Activated CD4-positive, alpha-beta T cell treated with anti-CD3 and anti-CD28 coated beads for 36 hours (primary cell): ENCODE measurements at regions not wholly inside any gene's neighbourhood (a gene's known extent, or its start where the extent isn't known, plus 50 kb on each side); places are given as distances from the start of the nearest gene placed in this dataset.

Experiments
- ATAC-seq: fragments of 200-7000 bp; cut with Tn5 transposase; one replicate; pipeline ENCODE4 v1.10.0; 2021; ENCODE audit warnings: mild to moderate bottlenecking, moderate library complexity
- CTCF ChIA-PET: fragments of 350-600 bp; sonication (Branson Sonifier 250); formaldehyde crosslinking; loops from one replicate; lab custom pipeline; 2021; ENCODE audit warnings: antibody characterized with exemption; lab: Charles Lee
- POLR2A ChIA-PET: fragments of 350-600 bp; sonication (Branson Sonifier 250); formaldehyde crosslinking; loops from one replicate; lab custom pipeline; 2021; ENCODE audit warnings: antibody characterized with exemption, inconsistent platforms; lab: Charles Lee
- DNase-seq: peaks from one replicate; pipeline ENCODE4 v3.0.0-alpha.2; 2020
- H3K27ac Mint-ChIP-seq: one replicate; pipeline ENCODE4 v1.8.0; 2021; ENCODE audit warnings: mixed read lengths
- H3K27me3 Mint-ChIP-seq: one replicate; pipeline ENCODE4 v1.8.0; 2021; ENCODE audit warnings: mixed read lengths
- H3K36me3 Mint-ChIP-seq: one replicate; pipeline ENCODE4 v1.8.0; 2021; ENCODE audit warnings: low read depth, mixed read lengths
- H3K4me1 Mint-ChIP-seq: one replicate; pipeline ENCODE4 v1.8.0; 2021; ENCODE audit warnings: mixed read lengths
- H3K4me3 Mint-ChIP-seq: one replicate; pipeline ENCODE4 v1.8.0; 2021; ENCODE audit warnings: mild to moderate bottlenecking, moderate library complexity, mixed read lengths
- H3K9me3 Mint-ChIP-seq: one replicate; pipeline ENCODE4 v1.8.0; 2021; ENCODE audit warnings: low read depth, mixed read lengths
- intact Hi-C, 2 experiments: fragments of 100-400 bp; cut with DNase I in 1 of 2; cut with micrococcal nuclease in 1 of 2; formaldehyde crosslinking; loops; one replicate each; pipeline versions ENCODE4 v1.14.2 to v1.15.1; 2022 to 2024; cut with DNase I, micrococcal nuclease

DNA sequence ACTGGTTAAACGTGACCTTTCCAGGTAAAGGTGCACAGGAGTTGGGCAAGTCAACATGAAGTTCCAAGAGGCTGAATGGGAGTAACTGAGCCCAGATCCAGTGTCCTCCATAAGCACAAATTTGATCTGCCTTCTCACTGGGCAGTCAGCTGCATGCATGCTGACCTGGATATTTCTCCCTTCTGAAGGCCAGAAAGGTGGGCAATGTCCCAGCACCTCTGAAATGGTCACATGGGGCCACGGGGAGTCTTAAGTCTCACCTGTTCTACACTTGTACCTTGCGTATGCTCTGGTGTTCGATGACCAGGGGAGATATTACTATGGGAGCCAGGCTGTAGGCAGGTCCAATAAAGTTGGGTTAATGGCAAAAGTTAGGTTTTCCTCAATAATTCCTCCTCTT lies 240.2 kb downstream of the SIPA1L2 start:
- CTCF ChIA-PET: no interaction called here
- no peaks in the 10 kb centered on the region for H3K9me3 Mint-ChIP-seq

DNA sequence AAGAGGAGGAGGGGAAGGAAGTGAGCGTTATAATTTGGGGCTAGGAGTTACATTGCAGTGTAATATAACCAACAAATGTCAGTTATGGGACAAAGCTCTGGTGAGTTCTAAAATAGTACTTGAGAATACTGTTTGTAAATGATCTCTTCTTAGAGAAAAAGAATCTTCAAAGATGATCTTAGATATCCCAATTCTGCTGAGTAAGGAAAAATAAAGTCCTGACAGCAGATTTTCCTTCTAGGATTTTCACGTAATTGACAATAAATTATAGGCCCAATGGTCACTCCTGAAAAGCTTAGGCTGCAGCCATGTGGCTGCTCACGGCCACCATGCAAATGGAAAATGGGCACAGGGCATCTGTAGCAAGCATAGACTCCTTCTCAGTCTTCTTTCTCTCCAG lies 241.6 kb downstream of the SIPA1L2 start:
- CTCF ChIA-PET: no interaction called here
- H3K27me3 Mint-ChIP-seq: peaks cover 2% of the 10 kb centered on the region
- no peaks in the 10 kb centered on the region for H3K9me3 Mint-ChIP-seq
- POLR2A ChIA-PET: no interaction called here
- DNase-seq (no peak), ATAC-seq (no peak)
- H3K27ac Mint-ChIP-seq: no peak overlapping the region
- H3K4me1 Mint-ChIP-seq: no peaks in the 10 kb centered on the region
- H3K4me3 Mint-ChIP-seq: no peak overlapping the region
- intact Hi-C loops: no loop called here
- H3K36me3 Mint-ChIP-seq: no peaks in the 10 kb centered on the region

More for the DNA sequence above, 240.2 kb downstream of the SIPA1L2 start:
- no peaks in the 10 kb centered on the region for H3K4me1 Mint-ChIP-seq
- no peaks in the 10 kb centered on the region for H3K36me3 Mint-ChIP-seq
- peaks cover 2% of the 10 kb centered on the region for H3K27me3 Mint-ChIP-seq
- intact Hi-C loops: no loop called here
- ATAC-seq: no peak
- POLR2A ChIA-PET: no interaction called here
- no peak overlapping the region for H3K4me3 Mint-ChIP-seq
- no peak overlapping the region for H3K27ac Mint-ChIP-seq
- DNase-seq: no peak

DNA sequence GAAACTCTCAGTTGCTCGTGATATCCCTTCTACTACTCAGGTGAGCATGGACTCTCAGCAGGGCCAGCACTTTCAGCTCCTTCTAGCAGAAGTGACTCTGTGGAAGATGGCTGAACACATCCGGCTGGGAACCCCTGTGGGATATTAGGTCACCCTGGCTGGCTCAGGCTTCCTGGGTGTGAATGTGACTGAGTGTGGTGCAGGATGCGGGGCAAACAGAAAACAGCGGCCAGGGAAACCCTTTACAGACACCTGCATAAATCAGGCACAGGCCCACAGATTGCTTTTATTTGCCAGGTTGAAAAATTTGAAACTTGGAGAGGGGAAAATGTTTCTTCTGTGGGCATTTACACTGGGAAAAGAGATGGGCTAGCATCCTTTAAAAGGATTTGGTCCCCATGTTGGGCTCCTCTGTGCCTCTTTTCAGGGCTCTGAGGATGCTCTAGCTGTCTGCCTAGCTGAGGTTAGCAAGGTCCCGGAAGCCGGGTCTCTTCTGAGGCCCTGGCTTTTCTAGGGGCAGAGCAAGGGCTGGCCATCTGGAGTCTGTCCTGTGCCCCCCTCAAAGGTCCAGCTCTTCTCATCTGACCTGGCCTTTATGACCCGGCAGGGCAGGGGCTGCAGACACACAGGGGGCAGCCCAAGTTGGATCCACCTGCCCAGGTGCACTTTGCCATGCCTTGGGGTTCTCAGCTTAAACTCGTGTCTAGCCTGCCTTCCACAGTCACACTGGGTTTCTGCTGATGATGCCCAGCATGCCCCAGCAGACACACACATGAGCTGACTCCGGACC lies 243.0 kb downstream of the SIPA1L2 start:
- intact Hi-C loops: no loop called here
- ChIA-PET POLR2A (no interaction called here), CTCF (no interaction called here)
- Mint-ChIP-seq H3K27ac (no peak overlapping the region), H3K36me3 (no peaks in the 10 kb centered on the region), H3K27me3 (peaks cover 2% of the 10 kb centered on the region), H3K9me3 (no peaks in the 10 kb centered on the region), H3K4me3 (no peak overlapping the region), H3K4me1 (no peaks in the 10 kb centered on the region)
- DNase-seq: no peak
- no peak for ATAC-seq

DNA sequence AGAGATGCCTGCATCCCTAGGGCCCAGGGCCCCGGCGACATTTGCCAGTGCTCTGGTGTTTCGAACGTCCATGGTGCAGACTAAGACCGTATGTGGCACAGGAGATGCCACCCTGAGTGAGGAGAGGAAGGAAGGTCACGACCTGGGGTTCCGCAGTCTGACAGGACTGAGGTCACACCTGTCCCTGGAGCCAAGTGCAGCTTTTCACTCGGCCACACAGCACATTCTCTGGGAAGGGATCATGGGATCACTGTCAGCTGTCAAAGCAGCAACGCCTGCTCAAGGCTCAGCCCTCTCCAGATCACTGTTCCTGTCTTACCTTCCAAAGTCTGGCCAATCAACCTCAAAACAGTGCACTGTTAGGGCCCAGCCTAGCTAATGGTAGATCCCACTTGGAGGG lies 243.6 kb downstream of the SIPA1L2 start:
- peaks cover 2% of the 10 kb centered on the region for H3K27me3 Mint-ChIP-seq
- no peaks in the 10 kb centered on the region for H3K9me3 Mint-ChIP-seq
- no peak overlapping the region for H3K4me3 Mint-ChIP-seq
- ATAC-seq (no peak), DNase-seq (no peak)
- no peaks in the 10 kb centered on the region for H3K4me1 Mint-ChIP-seq
- intact Hi-C loops: no loop called here
- POLR2A ChIA-PET: no interaction called here
- H3K36me3 Mint-ChIP-seq: no peaks in the 10 kb centered on the region
- H3K27ac Mint-ChIP-seq: no peak overlapping the region
- CTCF ChIA-PET: no interaction called here

- DNase-seq: no peak
- H3K27ac Mint-ChIP-seq: no peak overlapping the region
- POLR2A ChIA-PET: no interaction called here
- CTCF ChIA-PET: no interaction called here
- H3K27me3 Mint-ChIP-seq: no peaks in the 10 kb centered on the region
- H3K36me3 Mint-ChIP-seq: no peaks in the 10 kb centered on the region
- no peaks in the 10 kb centered on the region for H3K9me3 Mint-ChIP-seq
- ATAC-seq: no peak
- no peak overlapping the region for H3K4me3 Mint-ChIP-seq
- intact Hi-C loops: no loop called here
- H3K4me1 Mint-ChIP-seq: no peaks in the 10 kb centered on the region
These were observed 244.7 kb downstream of the SIPA1L2 start for GRCh38 chr1:232385221-232385620.

- Mint-ChIP-seq H3K27me3 (no peaks in the 10 kb centered on the region), H3K9me3 (no peaks in the 10 kb centered on the region), H3K4me1 (no peaks in the 10 kb centered on the region), H3K36me3 (no peaks in the 10 kb centered on the region), H3K27ac (no peak overlapping the region), H3K4me3 (no peak overlapping the region)
- CTCF ChIA-PET: no interaction called here
- ATAC-seq: no peak
- DNase-seq: no peak
- POLR2A ChIA-PET: no interaction called here
- intact Hi-C loops: no loop called here
These were observed 245.6 kb downstream of the SIPA1L2 start for GRCh38 chr1:232384171-232384883.

DNA sequence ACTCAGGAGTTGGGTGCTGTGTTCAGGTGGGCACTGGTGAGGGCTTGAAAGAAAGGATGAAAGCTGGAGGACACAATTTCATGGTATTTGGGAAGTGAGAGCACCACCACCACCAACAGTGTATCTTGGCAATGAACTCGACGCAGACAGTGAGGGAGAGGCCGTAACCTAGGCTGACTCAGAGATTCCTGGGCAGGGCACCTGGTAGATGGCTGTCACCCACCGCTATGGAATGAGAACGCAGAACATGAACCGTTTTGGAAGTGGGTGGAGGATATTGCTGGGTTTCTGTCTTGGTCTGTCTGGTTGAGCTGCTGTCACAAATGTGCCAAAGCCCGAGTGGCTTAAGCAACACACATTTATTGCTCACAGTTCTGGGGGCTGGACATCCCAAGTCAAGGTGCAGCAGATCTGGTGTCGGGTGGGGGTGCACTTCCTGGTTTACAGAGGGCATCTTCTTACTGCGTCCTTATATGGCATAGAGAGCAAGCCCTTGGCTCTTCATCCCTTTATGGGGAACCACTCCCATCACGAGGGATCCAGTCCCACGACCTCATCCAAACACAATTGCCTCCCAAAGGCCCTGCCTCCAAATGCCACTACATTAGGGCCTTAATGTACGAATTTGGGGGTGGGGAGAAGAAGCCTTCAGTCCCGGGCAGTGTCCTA lies 246.3 kb downstream of the SIPA1L2 start:
- Mint-ChIP-seq H3K4me1 (no peaks in the 10 kb centered on the region), H3K27me3 (no peaks in the 10 kb centered on the region), H3K4me3 (no peak overlapping the region), H3K27ac (no peak overlapping the region), H3K9me3 (no peaks in the 10 kb centered on the region), H3K36me3 (no peaks in the 10 kb centered on the region)
- DNase-seq: no peak
- ChIA-PET POLR2A (no interaction called here), CTCF (no interaction called here)
- intact Hi-C loops: no loop called here
- ATAC-seq: no peak

DNA sequence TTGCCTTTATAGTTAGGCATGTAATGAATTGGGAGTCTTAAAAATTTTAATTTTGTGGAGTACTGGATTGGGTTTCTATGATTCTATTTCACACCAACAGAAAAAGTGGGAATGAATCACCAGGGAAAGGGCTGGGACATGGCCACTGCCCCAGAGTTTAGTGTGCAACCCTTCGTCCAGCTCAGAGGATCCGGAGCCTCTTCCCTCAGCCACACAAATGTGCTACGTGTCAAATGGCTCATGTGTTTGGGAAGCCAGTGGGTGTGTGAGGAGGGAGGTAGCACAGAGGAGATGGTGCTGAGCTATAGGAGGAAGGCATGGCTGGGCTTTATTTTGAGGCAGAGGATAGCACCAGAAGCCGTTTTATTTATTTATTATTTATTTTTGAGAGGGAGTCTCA lies 247.3 kb downstream of the SIPA1L2 start:
- no peak overlapping the region for H3K4me3 Mint-ChIP-seq
- CTCF ChIA-PET: no interaction called here
- DNase-seq: no peak

GRCh38 chr1:232381394-232382100 lies 248.4 kb downstream of the SIPA1L2 start:
- H3K27me3 Mint-ChIP-seq: no peaks in the 10 kb centered on the region

More for the DNA sequence above, 247.3 kb downstream of the SIPA1L2 start:
- intact Hi-C loops: no loop called here
- Mint-ChIP-seq H3K27me3 (no peaks in the 10 kb centered on the region), H3K4me1 (no peaks in the 10 kb centered on the region), H3K27ac (no peak overlapping the region), H3K9me3 (no peaks in the 10 kb centered on the region), H3K36me3 (no peaks in the 10 kb centered on the region)
- POLR2A ChIA-PET: interaction anchor here (0.6 kb wide), 1 partner anchor 35 kb away, joined by 3 read pairs; no protein-coding TSS in a partner anchor
- no peak for ATAC-seq

GRCh38 chr1:232380596-232380995 lies 249.3 kb downstream of the SIPA1L2 start:
- Mint-ChIP-seq H3K27ac (no peak overlapping the region), H3K4me3 (no peak overlapping the region), H3K36me3 (no peaks in the 10 kb centered on the region), H3K4me1 (peaks cover 6% of the 10 kb centered on the region), H3K9me3 (no peaks in the 10 kb centered on the region), H3K27me3 (no peaks in the 10 kb centered on the region)
- CTCF ChIA-PET: no interaction called here
- POLR2A ChIA-PET: no interaction called here
- intact Hi-C loops: no loop called here
- ATAC-seq (no peak), DNase-seq (no peak)

More at GRCh38 chr1:232381394-232382100, 248.4 kb downstream of the SIPA1L2 start:
- no peak overlapping the region for H3K4me3 Mint-ChIP-seq
- ChIA-PET POLR2A (no interaction called here), CTCF (no interaction called here)
- H3K36me3 Mint-ChIP-seq: no peaks in the 10 kb centered on the region
- no peaks in the 10 kb centered on the region for H3K9me3 Mint-ChIP-seq
- H3K27ac Mint-ChIP-seq: no peak overlapping the region
- intact Hi-C loops: no loop called here
- ATAC-seq: no peak
- no peak for DNase-seq
- H3K4me1 Mint-ChIP-seq: peaks cover 6% of the 10 kb centered on the region

- POLR2A ChIA-PET: no interaction called here
- H3K4me3 Mint-ChIP-seq: no peak overlapping the region
- CTCF ChIA-PET: no interaction called here
- no peak overlapping the region for H3K27ac Mint-ChIP-seq
- H3K27me3 Mint-ChIP-seq: no peaks in the 10 kb centered on the region
- ATAC-seq (no peak), DNase-seq (no peak)
- H3K9me3 Mint-ChIP-seq: no peaks in the 10 kb centered on the region
- intact Hi-C loops: no loop called here
- peaks cover 6% of the 10 kb centered on the region for H3K4me1 Mint-ChIP-seq
- H3K36me3 Mint-ChIP-seq: no peaks in the 10 kb centered on the region
These were observed 249.8 kb downstream of the SIPA1L2 start for GRCh38 chr1:232380131-232380530.
